ENCODE measurements at regions not wholly inside any gene's neighbourhood (a gene's known extent, or its start where the extent isn't known, plus 50 kb on each side); places are given as distances from the start of the nearest gene placed in this dataset.

- TF ChIP-seq EP300 (IDR thresholded peaks at IDR 0.05): no peak
- TF ChIP-seq CTCF (IDR thresholded peaks at IDR 0.05): no peak
- no peak for TF ChIP-seq POLR2A (IDR thresholded peaks at IDR 0.05)
- TF ChIP-seq POLR2AphosphoS5 (IDR thresholded peaks at IDR 0.05): no peak
These were observed 649.2 kb upstream of the CDH2 start for GRCh38 chr18:28826107-28826506.
